Astrocyte of the hippocampus (primary cell): ENCODE measurements at regions not wholly inside any gene's neighbourhood (a gene's known extent, or its start where the extent isn't known, plus 50 kb on each side); places are given as distances from the start of the nearest gene placed in this dataset.
A peak's percentile ranks its signal among the peaks of the same experiment; 100 is the strongest.
"Not testable (repeated sequence)": the region's sequence is repeated elsewhere in the genome, so short reads cannot be mapped to it uniquely, and the experiment has no call there.

Experiments
- DNase-seq: peaks from one replicate; pipeline ENCODE4 v3.0.0; 2011; ENCODE audit warnings: low read depth, low spot score

DNA sequence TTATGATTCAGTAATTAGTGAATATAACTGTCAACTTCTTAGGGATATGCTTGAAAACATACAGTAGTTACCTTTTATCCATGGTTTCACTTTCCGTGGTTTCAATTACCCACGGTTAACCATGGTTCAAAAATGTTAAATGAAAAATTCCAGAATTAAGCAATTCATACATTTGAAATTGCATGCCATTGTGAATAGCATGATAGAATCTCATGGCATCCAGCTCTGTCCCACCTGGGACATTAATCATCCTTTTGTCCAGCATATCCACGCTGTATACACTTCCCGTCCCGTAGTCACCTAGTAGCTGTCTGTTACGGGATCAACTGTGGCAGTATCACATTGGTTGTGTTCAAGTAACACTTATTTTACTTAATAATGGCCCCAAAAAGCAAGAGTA lies 781.7 kb upstream of the CITED2 start:
- no peak for DNase-seq

DNA sequence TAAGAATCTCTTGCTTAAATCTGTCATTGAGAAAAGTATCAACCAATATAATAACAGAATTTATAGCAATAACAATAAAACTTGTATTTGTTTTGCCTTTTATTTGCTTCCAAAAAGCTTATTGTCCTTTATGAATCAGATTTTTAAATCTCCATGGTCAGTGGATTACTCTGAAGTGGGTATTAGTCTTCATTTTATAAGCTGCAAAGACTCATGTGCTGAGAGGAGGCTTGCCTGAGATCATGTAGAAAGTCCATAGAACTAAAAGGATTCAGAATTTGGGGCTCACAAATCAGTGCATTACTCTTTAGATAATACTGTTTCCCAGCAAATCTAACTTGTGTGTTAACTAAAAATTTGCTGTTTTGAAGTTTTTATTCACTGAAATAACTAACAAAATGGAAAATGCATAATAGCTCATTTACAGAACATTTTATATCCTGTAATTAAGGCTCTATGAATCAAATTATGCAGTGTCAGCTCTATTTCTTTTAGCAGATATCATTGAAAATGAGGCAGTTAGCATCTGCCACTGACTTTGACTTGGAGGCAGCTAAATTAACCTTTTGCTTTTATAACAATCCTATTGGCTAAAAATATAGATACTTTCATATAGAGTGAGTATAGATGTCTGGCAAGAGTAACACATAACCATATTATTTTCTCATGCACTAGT lies 781.1 kb upstream of the CITED2 start:
- no peak for DNase-seq

DNA sequence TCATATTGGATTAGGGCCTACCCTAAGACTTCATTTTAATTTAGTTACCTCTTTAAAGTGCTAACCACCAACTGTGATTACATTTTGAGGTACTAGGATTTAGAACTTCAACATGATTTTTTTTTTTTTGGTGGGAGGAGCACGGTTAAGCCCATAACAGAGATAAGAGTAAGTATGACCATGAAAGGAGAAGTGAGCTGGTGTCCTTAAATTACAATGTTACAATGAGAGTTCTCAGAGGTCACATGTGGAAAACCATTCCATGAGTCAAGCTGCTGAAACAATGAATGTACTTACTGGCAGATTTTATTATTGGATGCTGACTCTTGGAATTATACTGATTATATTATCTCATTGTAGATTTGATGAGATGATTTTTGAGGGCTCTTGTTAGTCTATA lies 779.3 kb upstream of the CITED2 start:
- no peak for DNase-seq

DNA sequence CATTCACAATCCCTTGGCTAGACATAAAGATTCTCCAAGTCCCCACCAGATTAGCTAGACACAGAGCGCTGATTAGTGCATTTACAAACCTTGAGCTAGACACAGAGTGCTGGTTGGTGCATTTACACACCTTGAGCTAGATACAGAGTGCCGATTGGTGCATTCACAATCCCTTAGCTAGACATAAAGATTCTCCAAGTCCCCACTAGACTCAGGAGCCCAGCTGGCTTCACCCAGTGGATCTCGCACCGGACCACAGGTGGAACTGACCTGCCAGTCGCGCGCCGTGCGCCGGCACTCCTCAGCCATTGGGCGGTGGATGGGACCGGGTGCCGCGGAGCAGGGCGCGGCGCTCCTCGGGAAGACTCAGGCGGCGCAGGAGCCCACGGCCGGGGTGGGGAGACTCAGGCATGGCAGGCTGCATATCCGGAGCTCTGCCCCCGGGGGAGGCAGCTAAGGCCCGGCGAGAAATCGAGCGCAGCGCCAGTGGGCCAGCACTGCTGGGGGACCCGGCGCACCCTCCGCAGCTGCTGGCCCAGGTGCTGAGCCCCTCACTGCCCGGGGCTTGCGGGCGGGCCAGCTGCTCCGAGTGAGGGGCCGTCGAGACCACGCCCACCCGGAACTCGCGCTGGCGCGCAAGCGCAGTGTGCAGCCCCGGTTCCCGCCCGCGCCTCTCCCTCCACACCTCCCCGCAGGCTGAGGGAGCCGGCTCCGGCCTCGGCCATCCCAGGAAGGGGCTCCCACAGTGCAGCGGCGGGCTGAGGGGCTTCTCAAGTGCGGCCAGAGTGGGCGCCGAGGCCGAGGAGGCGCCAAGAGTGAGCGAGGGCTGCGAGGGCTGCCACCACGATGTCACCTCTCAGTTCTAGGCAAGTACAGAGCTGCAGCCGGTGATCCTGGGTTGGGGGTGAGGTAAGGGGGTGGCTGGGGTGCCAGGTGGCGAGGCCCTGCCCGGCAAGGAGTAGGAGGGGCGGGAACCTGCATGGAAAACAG lies 773.7 kb upstream of the CITED2 start:
- DNase-seq = not testable (repeated sequence)

DNA sequence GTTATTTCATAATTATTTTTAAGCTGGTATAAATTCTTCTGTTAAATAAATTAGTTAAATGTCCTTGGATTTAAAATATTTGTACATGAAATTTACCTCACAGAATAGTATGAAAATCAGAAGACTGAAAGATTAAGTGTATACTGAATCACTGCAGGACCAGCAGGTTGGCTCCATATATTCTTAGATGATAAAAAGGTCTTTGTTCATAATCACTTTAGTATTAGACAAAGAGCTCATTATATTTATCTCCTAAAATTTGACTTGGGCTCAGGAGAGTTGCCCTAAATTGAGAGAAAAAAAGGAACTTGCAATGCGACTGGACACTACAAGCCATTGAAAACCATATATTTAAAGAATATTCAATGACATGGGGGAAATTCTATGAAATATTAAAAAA lies 766.4 kb upstream of the CITED2 start:
- DNase-seq = no peak

DNA sequence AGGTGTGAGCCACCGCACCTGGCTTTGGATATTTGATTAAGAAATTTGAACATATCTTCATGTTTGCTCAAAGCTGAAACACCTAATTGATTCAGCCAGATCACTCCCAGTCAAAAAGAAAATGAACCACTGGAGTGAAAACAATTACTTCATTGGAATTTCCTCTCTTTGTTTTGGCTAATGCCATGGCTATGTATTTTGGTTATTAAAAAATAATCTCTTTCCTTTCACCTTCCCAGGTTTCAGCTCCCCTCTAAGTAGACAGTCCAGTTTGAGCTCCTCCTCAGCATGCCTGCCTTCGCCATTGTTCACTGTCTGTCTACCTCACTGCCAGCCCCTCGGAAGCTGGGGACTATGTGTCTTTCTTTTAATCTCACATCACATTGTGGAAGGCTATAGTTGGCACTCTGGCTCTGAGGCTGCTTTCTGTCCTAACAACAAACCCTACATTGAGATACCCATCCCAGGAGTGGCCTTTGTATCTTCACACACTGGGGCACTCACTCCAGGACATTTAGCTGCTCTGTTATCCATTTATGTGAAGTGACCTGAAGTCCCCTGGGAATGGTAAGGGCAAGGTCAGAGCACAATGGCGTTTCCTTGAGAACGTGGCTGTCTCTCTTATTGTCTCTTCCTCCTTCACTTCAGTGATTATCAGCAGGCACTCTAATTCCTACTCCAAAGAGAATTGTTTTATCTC lies 764.0 kb upstream of the CITED2 start:
- DNase-seq = no peak

DNA sequence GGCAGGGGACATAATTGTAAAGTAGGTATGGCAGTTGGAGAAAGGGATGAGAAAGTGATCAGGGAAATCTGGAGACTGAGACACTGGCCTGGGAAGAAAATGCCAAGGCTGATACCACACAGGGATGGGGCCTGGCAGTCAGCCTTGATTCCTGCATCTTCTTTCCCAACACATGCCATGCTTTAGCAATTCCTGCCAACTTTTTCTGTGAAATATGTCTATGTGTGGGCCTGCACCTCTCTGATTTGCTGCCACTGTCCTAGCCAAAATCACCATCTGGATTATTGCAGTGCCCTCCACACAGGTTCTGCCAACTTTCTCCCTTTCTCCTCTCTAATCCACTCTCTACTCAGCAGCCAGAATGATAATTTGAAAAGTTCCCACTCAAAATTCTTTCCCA lies 759.8 kb upstream of the CITED2 start:
- no peak for DNase-seq

DNA sequence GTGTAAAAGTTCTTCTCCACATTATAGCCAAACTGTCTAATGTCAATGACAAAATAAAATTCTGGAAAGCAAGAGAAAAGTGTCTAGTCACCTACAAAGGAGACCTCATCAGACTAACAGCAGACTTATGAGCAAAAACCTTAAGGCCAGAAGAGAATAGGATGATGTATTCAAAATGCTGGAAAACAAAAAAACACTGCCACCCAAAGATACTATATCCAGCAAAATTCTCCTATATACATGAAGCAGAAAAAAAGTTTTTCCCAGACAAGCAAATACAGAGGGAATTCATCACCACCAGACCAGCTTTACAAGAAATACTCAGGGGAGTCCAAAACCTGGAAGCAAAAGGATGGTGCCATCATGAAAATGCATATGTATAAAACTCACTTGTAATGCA lies 755.6 kb upstream of the CITED2 start:
- DNase-seq = no peak

DNA sequence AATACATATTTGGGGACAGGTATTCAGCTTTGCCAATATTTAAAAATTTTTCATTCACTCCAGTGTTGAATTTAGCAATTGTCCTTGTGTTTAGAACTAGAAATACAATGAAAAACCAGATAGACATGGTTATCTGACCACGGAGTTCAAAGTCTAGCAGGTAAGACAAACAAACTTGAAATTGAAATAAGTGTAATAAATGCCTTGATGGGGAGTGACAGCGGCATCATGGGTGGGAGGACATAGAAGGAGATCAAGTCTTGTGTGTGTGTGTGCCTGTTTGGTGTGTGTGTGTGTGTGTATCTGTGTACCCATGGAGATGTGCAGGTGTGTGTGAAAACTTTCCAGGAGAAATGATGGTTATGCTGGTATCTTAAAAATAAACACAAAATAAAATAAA lies 750.0 kb upstream of the CITED2 start:
- DNase-seq = no peak

DNA sequence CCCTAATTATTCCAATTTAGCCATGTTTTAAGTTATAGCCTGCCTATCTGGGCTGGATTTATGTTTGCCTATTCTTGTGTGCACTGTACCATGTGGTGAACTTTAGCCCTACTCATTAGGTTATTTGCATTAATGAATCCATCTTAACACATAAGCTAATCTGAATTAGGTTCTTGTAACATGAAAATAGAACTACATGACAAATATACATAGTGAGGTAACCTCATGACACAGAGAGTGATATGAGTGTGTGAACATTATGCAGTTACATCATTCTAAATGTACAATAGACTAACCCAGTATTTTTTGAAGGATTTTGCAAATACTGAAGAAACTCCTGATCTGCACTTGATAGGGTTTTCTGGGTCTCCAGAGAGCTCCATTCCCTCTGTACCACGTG lies 733.7 kb upstream of the CITED2 start:
- no peak for DNase-seq

DNA sequence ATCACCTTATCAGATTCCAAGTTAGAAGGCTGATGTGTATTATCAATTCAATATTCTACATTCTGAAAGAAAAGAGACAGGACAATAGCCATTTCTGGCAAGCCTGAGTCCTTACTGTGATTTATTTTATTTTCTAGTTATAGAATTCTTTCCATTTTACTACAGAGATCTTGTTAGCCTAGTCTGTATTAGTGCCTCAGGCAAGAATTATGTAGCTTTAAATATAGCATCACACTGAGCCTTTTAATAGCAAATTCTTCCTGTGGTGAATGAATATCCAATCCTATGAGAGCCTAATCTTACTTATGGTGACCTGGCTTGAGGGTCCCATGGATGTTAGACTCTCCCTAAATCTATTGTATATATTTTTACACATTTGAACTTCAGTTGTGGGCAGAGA lies 732.8 kb upstream of the CITED2 start:
- DNase-seq = no peak

DNA sequence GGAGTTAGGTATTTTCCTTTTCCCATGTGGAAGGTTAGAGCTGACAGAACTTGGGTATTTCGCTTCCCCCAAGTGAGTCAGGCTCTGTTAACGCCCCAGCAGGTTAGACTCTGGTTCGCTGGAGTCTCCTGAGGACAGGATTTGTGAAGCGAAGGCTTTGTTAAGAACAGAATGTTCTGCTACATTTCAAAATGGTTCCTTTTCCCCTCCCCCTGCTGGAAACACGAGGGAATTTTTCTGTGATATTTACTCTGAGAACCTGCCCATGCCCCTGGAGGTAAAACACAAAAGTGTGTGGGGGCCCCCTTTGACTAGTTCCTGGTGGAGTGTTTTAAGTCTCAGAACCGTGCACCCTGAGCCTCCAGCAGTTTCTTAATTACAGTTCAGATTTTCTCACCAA lies 731.4 kb upstream of the CITED2 start:
- peak; percentile 19 for DNase-seq

DNA sequence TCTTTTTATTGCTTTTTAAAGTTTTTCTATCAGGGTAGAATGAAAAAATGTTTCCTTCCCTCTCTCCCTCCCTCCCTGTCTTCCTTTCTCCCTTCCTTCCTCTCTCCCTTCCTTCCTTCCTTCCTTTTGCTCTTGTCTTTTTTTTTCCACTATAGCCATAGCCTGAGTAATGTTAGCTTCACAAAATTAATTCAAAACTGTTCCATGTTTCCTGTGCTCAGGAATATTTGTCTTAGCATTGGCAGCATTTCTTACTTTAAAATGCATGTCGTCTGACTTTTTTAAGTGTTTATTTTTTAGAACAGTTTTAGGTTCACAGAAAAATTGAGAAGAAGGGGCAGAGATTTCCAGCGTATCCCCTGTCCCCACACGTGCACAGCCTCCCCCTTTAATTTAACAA lies 730.8 kb upstream of the CITED2 start:
- no peak for DNase-seq

DNA sequence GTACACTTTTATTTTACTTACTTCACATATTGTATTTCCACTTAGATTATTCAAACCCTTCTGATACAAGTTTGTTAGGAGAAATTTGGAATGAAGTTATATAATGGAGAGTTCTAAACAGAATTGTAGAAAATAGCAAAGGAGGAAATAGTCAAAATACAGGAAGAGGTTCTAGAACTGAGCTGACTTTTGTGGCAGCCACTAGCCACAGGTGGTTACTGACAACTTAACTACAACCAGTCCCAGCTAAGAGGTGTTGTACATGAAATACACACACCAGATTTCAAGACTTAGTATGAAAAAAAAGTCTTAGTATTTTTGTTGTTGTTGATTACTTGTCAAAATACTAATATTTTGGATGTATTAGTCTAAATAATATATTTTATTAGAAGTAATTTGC lies 727.4 kb upstream of the CITED2 start:
- DNase-seq = no peak

DNA sequence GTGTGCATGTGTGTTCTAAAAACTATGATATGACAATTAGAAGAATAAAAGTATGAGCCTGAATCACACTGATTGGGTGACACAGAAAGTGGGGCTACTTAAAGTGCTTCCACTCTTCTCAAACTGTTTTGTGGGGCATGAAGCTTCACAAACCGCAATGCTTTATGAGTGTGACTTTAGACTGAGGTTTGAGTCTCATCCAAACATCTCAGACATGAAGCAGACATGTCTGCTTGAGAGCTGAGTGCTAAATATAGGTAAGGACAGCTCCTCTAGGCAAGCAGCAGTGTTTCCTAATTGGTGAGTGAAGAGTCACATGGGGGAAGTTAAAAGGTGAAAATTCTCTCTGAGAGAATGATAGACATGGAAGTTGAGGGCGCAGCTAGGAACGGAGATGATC lies 726.9 kb upstream of the CITED2 start:
- DNase-seq = no peak

DNA sequence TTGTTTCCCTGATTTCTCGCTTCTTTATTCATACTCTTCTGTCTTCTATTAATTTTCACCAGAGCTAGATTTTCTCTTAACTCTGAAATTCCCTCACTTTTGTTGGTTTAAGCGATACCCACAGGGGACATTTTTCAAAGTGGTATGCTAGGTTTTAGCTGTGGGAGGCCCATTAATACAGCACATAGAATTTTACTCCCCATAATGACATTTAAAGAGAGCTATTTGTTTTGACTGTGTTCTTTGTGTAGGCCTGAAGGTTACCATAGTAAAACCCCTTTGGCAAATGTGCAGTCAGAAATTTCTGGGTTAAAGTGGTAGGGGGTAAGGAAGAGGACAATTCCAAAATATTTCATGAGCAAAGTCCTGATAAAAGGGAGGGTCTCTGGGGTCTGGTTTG lies 721.1 kb upstream of the CITED2 start:
- peak; percentile 8 for DNase-seq

DNA sequence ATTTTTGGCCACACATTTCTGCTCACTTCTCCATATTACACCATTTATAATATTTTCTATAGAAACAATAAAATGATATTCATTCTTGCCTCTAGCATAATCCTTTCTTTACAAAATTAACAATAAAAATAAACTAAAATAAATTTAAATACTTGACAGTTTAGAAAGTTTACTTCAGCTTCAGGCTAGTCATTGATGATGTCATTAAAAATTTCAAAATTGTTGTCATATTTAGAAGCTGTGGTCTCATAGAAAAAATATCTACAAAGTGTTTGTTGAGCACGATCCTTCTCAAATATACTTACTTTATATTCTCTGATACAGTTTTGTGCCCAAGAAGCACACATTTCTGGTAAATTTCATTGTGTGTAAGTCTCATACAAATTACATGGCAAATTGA lies 717.4 kb upstream of the CITED2 start:
- DNase-seq = no peak

DNA sequence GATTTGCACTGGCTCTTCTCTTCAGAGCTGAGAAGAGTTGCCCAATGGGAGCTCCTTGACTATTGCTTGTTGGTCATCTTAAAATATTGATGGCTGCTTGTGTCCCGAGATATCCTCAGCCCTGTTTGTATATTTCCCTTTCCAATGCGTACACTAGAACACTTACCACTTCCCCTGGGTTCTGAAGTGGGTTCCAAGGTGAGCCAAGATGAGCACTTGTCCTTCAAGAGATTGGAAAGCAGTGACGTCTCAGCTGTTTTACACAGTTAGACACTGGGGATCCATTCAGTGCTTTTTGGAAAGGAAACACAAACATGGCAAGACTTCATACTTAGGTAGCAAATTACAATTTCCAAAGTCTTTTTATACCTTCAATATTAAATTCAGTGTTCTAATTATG lies 716.4 kb upstream of the CITED2 start:
- no peak for DNase-seq

DNA sequence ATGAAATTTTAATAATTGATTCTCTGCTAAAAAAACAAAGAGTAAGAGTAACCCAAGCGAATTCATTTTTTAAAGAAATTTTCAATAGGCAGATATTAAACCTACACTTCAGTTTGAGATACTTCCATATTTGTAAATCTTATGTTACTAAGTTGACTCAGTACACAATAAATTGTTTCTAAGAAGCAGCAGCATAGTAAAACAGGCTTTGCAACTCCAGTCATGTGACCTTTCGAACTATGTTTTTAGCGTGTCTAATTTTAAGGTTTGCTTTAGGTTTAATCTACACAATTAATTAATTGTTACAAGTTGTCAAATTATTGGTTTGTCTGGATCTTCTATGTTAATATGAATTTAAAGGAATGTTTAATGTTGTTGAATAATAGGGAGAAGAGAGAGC lies 708.9 kb upstream of the CITED2 start:
- DNase-seq = no peak

DNA sequence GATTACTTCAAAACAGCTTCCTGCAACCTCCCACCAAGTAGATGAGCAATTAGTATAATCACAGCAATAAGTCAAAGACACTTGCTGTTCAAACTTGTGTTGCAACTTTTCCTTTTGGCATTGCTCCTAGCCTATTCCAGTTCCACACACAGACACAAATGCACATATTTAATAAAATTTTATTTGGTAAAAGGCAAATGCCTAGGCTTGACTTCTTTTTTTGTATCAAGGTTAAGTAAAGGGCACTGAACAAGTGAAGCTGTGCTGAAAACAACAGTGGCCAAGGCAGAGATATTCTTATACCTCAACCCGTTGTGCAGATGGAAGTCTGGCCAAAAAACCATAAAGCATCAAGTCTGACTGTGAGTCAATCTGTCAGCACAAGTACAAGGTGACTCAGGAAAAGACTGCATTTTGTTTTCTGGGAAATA lies 708.4 kb upstream of the CITED2 start:
- DNase-seq = peak; percentile 35

DNA sequence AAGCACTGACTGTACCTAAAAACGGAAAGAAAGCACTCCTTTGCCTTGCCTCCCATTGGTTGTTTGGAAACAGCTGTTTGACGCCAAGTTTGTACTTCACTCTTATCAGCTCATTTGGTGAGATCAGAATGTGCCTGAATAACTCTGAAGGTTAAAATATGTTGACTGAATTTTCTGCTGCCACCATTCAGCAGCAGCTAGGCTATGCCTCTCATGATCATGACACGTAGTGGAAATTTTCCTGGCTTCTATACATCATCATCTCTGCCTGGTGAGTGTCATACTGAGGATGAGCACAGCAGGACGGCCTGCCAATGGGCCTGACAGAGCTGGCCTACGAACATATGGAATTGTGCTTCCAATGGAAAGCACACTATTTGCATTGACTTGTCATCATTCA lies 704.9 kb upstream of the CITED2 start:
- peak; percentile 73 for DNase-seq

DNA sequence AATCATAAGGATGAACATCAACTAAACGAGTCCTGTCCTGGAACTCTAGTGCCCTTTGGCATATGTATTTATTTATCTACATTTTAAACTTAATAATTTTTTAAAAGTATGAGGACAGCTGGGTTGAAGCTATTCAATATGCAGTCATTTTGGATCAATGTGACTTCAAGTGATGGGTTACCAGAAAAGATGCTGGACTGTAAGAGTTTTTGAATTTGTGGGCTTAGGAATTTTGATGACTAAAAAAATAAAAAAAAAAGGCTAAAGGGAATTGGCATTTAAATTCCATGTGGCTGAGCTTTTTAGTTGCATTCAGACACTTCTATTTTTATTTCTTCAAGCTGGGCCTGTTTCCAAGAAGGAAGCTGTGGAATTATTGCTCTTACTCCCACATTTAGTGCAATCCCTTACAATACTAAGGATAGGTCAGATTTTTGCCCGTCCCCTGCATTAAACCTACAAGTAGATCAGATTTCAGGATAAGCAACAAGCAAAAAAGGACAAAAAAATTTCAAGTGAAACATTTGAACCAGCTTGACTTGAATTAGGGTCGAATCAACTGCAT lies 704.2 kb upstream of the CITED2 start:
- DNase-seq = peak; percentile 87
